Breast epithelium (tissue), 3 donors: ENCODE measurements at regions not wholly inside any gene's neighbourhood (a gene's known extent, or its start where the extent isn't known, plus 50 kb on each side); places are given as distances from the start of the nearest gene placed in this dataset.

ENCODE experiments used
- CTCF ChIP-seq, 3 donors: fragments of 450-650 bp; IDR thresholded peaks; one replicate each; pipeline ENCODE4 v1.5.1; 2016 to 2017; ENCODE audit warnings: antibody characterized with exemption in 3 of 3, mild to moderate bottlenecking in 3 of 3, moderate library complexity in 3 of 3
- POLR2A ChIP-seq: fragments of 450-650 bp; IDR thresholded peaks from one replicate; pipeline ENCODE4 v1.6.1; 2016; ENCODE audit warnings: antibody characterized with exemption, mild to moderate bottlenecking, moderate library complexity
- POLR2AphosphoS5 ChIP-seq, 3 donors: sonication (generic); formaldehyde crosslinking; IDR thresholded peaks; one replicate each; pipeline ENCODE4 v1.6.1; 2017; ENCODE audit warnings: antibody characterized with exemption in 3 of 3

DNA sequence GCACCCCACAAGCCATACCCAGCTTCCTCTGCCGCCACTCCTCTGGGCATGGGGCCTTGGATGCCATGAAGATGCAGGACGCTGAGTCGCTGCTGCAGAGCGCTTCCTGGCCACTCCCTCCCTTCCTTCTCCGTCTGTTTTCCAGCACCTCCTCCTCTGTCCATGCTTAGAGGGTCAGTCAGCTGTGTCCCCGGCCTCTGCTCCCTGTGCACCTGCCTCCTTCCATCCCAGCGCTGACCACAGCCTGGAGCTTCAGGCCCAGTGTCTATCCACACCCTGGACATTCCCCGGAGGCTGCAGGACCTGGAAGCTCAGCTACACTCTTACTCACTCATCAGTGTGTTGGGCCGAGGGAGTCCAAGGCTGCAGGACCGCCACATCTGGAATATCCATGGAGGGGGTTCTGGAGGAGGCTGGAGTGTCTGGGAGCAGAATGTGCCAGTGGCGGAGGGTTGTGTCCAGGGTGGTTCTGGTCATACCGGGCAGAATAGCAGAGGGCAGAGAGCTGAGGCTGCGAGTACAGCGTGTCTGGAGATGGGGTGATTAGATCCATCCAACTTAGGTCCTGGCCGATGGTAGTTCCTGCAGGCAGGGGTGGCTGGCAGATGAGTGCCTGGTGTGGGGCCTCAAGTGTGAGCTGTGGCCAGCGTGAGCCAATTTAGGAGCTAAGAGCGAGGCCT is 58.6 kb upstream of the ADRA2C start:
- TF ChIP-seq CTCF (IDR thresholded peaks at IDR 0.05), result no peak
- no peak for TF ChIP-seq POLR2AphosphoS5 (IDR thresholded peaks at IDR 0.05)
- no peak for TF ChIP-seq POLR2A
